Endothelial cell of umbilical vein (primary cell): ENCODE measurements at regions not wholly inside any gene's neighbourhood (a gene's known extent, or its start where the extent isn't known, plus 50 kb on each side); places are given as distances from the start of the nearest gene placed in this dataset.

Source experiments
- MAX ChIP-seq: IDR thresholded peaks from 2 replicates; pipeline ENCODE4 v1.6.1; 2011; ENCODE audit not compliant: insufficient read depth, insufficient read length
- MYC ChIP-seq: IDR thresholded peaks from one replicate; pipeline ENCODE4 v1.6.1; 2011; ENCODE audit warnings: mild to moderate bottlenecking, low read depth, low read length
- POLR2A ChIP-seq: IDR thresholded peaks from 2 replicates; pipeline ENCODE4 v1.6.1; 2012; ENCODE audit warnings: low read depth, mild to moderate bottlenecking, control low read depth, low read length
- POLR2AphosphoS5 ChIP-seq: IDR thresholded peaks from 2 replicates; pipeline ENCODE4 v1.6.1; 2012; ENCODE audit warnings: low read depth, mild to moderate bottlenecking, control low read depth, low read length, moderate library complexity; ENCODE audit not compliant: insufficient read depth
- TF ChIP-seq, protein P1 (sequence below), 2 donors: IDR thresholded peaks; 1 replicate in 1 of 2; 2 replicates in 1 of 2; pipeline ENCODE4 v1.5.1; 2011; ENCODE audit warnings: low read length in 2 of 2, mild to moderate bottlenecking in 2 of 2, moderate library complexity in 2 of 2, control low read depth in 1 of 2, inconsistent platforms in 1 of 2, low read depth in 1 of 2; ENCODE audit not compliant: insufficient read depth in 1 of 2; ENCODE audit errors: extremely low read depth in 1 of 2

- TF ChIP-seq MYC (no peak), POLR2AphosphoS5 (no peak), POLR2A (no peak), MAX (no peak)
- TF ChIP-seq, protein P1, sequence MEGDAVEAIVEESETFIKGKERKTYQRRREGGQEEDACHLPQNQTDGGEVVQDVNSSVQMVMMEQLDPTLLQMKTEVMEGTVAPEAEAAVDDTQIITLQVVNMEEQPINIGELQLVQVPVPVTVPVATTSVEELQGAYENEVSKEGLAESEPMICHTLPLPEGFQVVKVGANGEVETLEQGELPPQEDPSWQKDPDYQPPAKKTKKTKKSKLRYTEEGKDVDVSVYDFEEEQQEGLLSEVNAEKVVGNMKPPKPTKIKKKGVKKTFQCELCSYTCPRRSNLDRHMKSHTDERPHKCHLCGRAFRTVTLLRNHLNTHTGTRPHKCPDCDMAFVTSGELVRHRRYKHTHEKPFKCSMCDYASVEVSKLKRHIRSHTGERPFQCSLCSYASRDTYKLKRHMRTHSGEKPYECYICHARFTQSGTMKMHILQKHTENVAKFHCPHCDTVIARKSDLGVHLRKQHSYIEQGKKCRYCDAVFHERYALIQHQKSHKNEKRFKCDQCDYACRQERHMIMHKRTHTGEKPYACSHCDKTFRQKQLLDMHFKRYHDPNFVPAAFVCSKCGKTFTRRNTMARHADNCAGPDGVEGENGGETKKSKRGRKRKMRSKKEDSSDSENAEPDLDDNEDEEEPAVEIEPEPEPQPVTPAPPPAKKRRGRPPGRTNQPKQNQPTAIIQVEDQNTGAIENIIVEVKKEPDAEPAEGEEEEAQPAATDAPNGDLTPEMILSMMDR (IDR thresholded peaks at IDR 0.05; ENCODE audit: extremely low read depth in 1 of 2, insufficient read depth in 1 of 2, low read depth in 1 of 2, low read length in 2 of 2): no peak
These were observed 93.7 kb downstream of the DYNAP start for GRCh38 chr18:54684784-54685183.
